ENCODE measurements at regions not wholly inside any gene's neighbourhood (a gene's known extent, or its start where the extent isn't known, plus 50 kb on each side); places are given as distances from the start of the nearest gene placed in this dataset.
A peak's percentile ranks its signal among the peaks of the same experiment; 100 is the strongest.

DNA sequence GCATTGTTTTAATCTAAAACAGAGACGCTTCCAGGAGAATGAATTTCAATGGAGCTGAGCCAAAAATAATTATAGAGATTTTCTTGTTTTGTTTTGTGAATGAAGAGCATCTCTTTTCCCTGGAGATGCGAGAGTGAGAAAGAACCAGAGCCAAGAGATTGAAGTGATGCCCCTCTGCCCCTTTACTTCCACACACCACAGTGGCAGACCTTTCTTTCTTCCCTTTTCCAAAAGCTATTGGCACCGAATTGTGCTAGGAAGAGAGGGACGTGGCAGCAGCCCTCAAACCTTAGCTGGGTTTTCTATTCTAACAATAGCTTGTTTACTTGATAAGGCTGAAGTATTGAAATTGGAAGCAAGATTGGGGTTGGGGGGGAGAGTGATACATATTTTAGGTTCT is 133.0 kb upstream of the TMEM161B start:
- Histone ChIP-seq H3K27me3 (ENCODE audit: control insufficient read depth, insufficient read depth, low read length) (no peaks in the 10 kb centered on the region), H3K4me3 (ENCODE audit: low read length in 3 of 3) (no peak overlapping the region), H3K9ac (ENCODE audit: low read length in 3 of 3) (no peak overlapping the region), H3K9me3 (ENCODE audit: control insufficient read depth in 2 of 3, insufficient read depth in 1 of 3, low read length in 3 of 3) (no peaks in the 10 kb centered on the region), H3K27ac (ENCODE audit: low read depth in 2 of 2, low read length in 2 of 2) (no peak overlapping the region), H3K4me1 (ENCODE audit: control insufficient read depth in 2 of 3, insufficient read depth in 2 of 3, low read depth in 1 of 3, low read length in 3 of 3) (no peaks in the 10 kb centered on the region), H3K36me3 (ENCODE audit: control insufficient read depth in 2 of 3, insufficient read depth in 3 of 3, low read length in 3 of 3) (no peaks in the 10 kb centered on the region)
- FAIRE-seq (no peak), DNase-seq (no peak)
- TF ChIP-seq, protein P1, sequence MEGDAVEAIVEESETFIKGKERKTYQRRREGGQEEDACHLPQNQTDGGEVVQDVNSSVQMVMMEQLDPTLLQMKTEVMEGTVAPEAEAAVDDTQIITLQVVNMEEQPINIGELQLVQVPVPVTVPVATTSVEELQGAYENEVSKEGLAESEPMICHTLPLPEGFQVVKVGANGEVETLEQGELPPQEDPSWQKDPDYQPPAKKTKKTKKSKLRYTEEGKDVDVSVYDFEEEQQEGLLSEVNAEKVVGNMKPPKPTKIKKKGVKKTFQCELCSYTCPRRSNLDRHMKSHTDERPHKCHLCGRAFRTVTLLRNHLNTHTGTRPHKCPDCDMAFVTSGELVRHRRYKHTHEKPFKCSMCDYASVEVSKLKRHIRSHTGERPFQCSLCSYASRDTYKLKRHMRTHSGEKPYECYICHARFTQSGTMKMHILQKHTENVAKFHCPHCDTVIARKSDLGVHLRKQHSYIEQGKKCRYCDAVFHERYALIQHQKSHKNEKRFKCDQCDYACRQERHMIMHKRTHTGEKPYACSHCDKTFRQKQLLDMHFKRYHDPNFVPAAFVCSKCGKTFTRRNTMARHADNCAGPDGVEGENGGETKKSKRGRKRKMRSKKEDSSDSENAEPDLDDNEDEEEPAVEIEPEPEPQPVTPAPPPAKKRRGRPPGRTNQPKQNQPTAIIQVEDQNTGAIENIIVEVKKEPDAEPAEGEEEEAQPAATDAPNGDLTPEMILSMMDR (IDR thresholded peaks at IDR 0.05; ENCODE audit: borderline replicate concordance, extremely low read depth, insufficient read depth): no peak
- intact Hi-C loops (cut with DNase I): no loop called here

GRCh38 chr5:88401228-88401627 is 132.6 kb upstream of the TMEM161B start:
- Histone ChIP-seq H3K27me3 (ENCODE audit: control insufficient read depth, insufficient read depth, low read length) (no peaks in the 10 kb centered on the region), H3K9me3 (ENCODE audit: control insufficient read depth in 2 of 3, insufficient read depth in 1 of 3, low read length in 3 of 3) (no peaks in the 10 kb centered on the region), H3K4me3 (ENCODE audit: low read length in 3 of 3) (no peak overlapping the region), H3K27ac (ENCODE audit: low read depth in 2 of 2, low read length in 2 of 2) (no peak overlapping the region), H3K4me1 (ENCODE audit: control insufficient read depth in 2 of 3, insufficient read depth in 2 of 3, low read depth in 1 of 3, low read length in 3 of 3) (no peaks in the 10 kb centered on the region), H3K9ac (ENCODE audit: low read length in 3 of 3) (no peak overlapping the region), H3K36me3 (ENCODE audit: control insufficient read depth in 2 of 3, insufficient read depth in 3 of 3, low read length in 3 of 3) (no peaks in the 10 kb centered on the region)
- TF ChIP-seq, protein P1 (IDR thresholded peaks at IDR 0.05; ENCODE audit: borderline replicate concordance, extremely low read depth, insufficient read depth): no peak
- DNase-seq: no peak
- intact Hi-C loops (cut with DNase I): no loop called here
- FAIRE-seq: no peak

DNA sequence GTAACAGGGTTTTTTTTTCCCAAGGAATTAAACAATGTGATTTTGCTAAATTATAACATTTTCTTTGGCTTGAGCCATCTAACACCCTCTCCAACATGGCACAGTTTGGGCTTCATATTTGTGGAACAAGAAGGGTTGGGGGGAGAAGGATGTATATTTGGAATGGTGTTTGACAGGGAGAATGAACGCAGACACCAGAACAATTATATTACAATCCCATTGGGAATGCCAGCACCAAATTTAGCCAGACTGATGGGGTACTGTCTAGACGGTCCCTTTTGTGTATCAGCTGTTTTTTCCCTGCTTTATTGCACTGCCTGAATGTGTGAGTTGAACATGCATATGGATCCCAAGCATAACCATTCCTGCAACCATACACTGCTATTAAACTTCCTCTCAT is 130.9 kb upstream of the TMEM161B start:
- Histone ChIP-seq H3K27me3 (ENCODE audit: control insufficient read depth, insufficient read depth, low read length) (no peaks in the 10 kb centered on the region), H3K9ac (ENCODE audit: low read length in 3 of 3) (no peak overlapping the region), H3K36me3 (ENCODE audit: control insufficient read depth in 2 of 3, insufficient read depth in 3 of 3, low read length in 3 of 3) (no peaks in the 10 kb centered on the region), H3K27ac (ENCODE audit: low read depth in 2 of 2, low read length in 2 of 2) (no peak overlapping the region), H3K4me3 (ENCODE audit: low read length in 3 of 3) (no peak overlapping the region), H3K9me3 (ENCODE audit: control insufficient read depth in 2 of 3, insufficient read depth in 1 of 3, low read length in 3 of 3) (no peaks in the 10 kb centered on the region), H3K4me1 (ENCODE audit: control insufficient read depth in 2 of 3, insufficient read depth in 2 of 3, low read depth in 1 of 3, low read length in 3 of 3) (no peaks in the 10 kb centered on the region)
- TF ChIP-seq, protein P1 (IDR thresholded peaks at IDR 0.05; ENCODE audit: borderline replicate concordance, extremely low read depth, insufficient read depth): no peak
- intact Hi-C loops (cut with DNase I): no loop called here
- FAIRE-seq: no peak
- DNase-seq: no peak

GRCh38 chr5:88398316-88398715 is 129.7 kb upstream of the TMEM161B start:
- H3K27ac ChIP-seq (ENCODE audit: low read depth in 2 of 2, low read length in 2 of 2): no peak overlapping the region
- TF ChIP-seq, protein P1 (IDR thresholded peaks at IDR 0.05; ENCODE audit: borderline replicate concordance, extremely low read depth, insufficient read depth): no peak
- H3K4me1 ChIP-seq (ENCODE audit: control insufficient read depth in 2 of 3, insufficient read depth in 2 of 3, low read depth in 1 of 3, low read length in 3 of 3): no peaks in the 10 kb centered on the region
- no peak overlapping the region for H3K4me3 ChIP-seq (ENCODE audit: low read length in 3 of 3)
- no peaks in the 10 kb centered on the region for H3K9me3 ChIP-seq (ENCODE audit: control insufficient read depth in 2 of 3, insufficient read depth in 1 of 3, low read length in 3 of 3)
- no peaks in the 10 kb centered on the region for H3K27me3 ChIP-seq (ENCODE audit: control insufficient read depth, insufficient read depth, low read length)
- FAIRE-seq (no peak), DNase-seq (peak in 1 of 5 donors; percentile 35)
- intact Hi-C loops (cut with DNase I): no loop called here
- no peak overlapping the region for H3K9ac ChIP-seq (ENCODE audit: low read length in 3 of 3)
- no peaks in the 10 kb centered on the region for H3K36me3 ChIP-seq (ENCODE audit: control insufficient read depth in 2 of 3, insufficient read depth in 3 of 3, low read length in 3 of 3)
